ENCODE measurements at regions not wholly inside any gene's neighbourhood (a gene's known extent, or its start where the extent isn't known, plus 50 kb on each side); places are given as distances from the start of the nearest gene placed in this dataset.

- no peaks in the 10 kb centered on the region for H3K9me3 ChIP-seq (ENCODE audit: control insufficient read depth, low read length)
- no peak for ATAC-seq (ENCODE audit: low FRiP score)
- H3K4me1 ChIP-seq (ENCODE audit: control insufficient read depth in 1 of 2, insufficient read depth in 2 of 2, low read length in 2 of 2), result no peaks in the 10 kb centered on the region
- 81 to 88% methylated on average over 2 of the region's 2 CpGs for WGBS, 2 donors
- intact Hi-C loops (cut with DNase I), result no loop called here
- H3K27me3 ChIP-seq (ENCODE audit: control insufficient read depth in 1 of 2, insufficient read depth in 2 of 2, low read length in 1 of 2), result no peaks in the 10 kb centered on the region
- DNase-seq, result no peak
- H3K4me3 ChIP-seq (ENCODE audit: low read length in 2 of 2), result no peak overlapping the region
- H3K27ac ChIP-seq (ENCODE audit: low read depth in 1 of 2, low read length in 2 of 2), result no peak overlapping the region
- H3K36me3 ChIP-seq (ENCODE audit: control insufficient read depth in 1 of 2, insufficient read depth in 2 of 2, low read length in 1 of 2), result no peaks in the 10 kb centered on the region
Measured at GRCh38 chr14:51554953-51555352, 96.8 kb upstream of the FRMD6 start.

- intact Hi-C loops (cut with DNase I), result no loop called here
- no peaks in the 10 kb centered on the region for H3K9me3 ChIP-seq (ENCODE audit: control insufficient read depth, low read length)
- H3K4me3 ChIP-seq (ENCODE audit: low read length in 2 of 2), result no peak overlapping the region
- H3K4me1 ChIP-seq (ENCODE audit: control insufficient read depth in 1 of 2, insufficient read depth in 2 of 2, low read length in 2 of 2), result no peaks in the 10 kb centered on the region
- H3K27me3 ChIP-seq (ENCODE audit: control insufficient read depth in 1 of 2, insufficient read depth in 2 of 2, low read length in 1 of 2), result no peaks in the 10 kb centered on the region
- ATAC-seq (ENCODE audit: low FRiP score), result no peak
- no peaks in the 10 kb centered on the region for H3K36me3 ChIP-seq (ENCODE audit: control insufficient read depth in 1 of 2, insufficient read depth in 2 of 2, low read length in 1 of 2)
- WGBS, 2 donors, result 95 to 97% methylated on average over 2 of the region's 2 CpGs
- no peak overlapping the region for H3K27ac ChIP-seq (ENCODE audit: low read depth in 1 of 2, low read length in 2 of 2)
- no peak for DNase-seq
Measured at GRCh38 chr14:51561141-51561540, 90.6 kb upstream of the FRMD6 start.

GRCh38 chr14:51562816-51563215 lies 88.9 kb upstream of the FRMD6 start:
- no peaks in the 10 kb centered on the region for H3K4me1 ChIP-seq (ENCODE audit: control insufficient read depth in 1 of 2, insufficient read depth in 2 of 2, low read length in 2 of 2)
- DNase-seq, result no peak
- no peak for ATAC-seq (ENCODE audit: low FRiP score)
- H3K4me3 ChIP-seq (ENCODE audit: low read length in 2 of 2), result no peak overlapping the region
- intact Hi-C loops (cut with DNase I), result no loop called here
- WGBS, 2 donors, result 90 to 94% methylated on average over 5 of the region's 5 CpGs
- no peaks in the 10 kb centered on the region for H3K27me3 ChIP-seq (ENCODE audit: control insufficient read depth in 1 of 2, insufficient read depth in 2 of 2, low read length in 1 of 2)
- no peaks in the 10 kb centered on the region for H3K9me3 ChIP-seq (ENCODE audit: control insufficient read depth, low read length)
- no peaks in the 10 kb centered on the region for H3K36me3 ChIP-seq (ENCODE audit: control insufficient read depth in 1 of 2, insufficient read depth in 2 of 2, low read length in 1 of 2)
- no peak overlapping the region for H3K27ac ChIP-seq (ENCODE audit: low read depth in 1 of 2, low read length in 2 of 2)

GRCh38 chr14:51563560-51563959 lies 88.2 kb upstream of the FRMD6 start:
- ATAC-seq (ENCODE audit: low FRiP score) (no peak), DNase-seq (no peak)
- H3K27ac ChIP-seq (ENCODE audit: low read depth in 1 of 2, low read length in 2 of 2), result no peak overlapping the region
- intact Hi-C loops (cut with DNase I), result no loop called here
- WGBS, 2 donors, result 96 to 97% methylated on average over 3 of the region's 3 CpGs
- no peak overlapping the region for H3K4me3 ChIP-seq (ENCODE audit: low read length in 2 of 2)
- no peaks in the 10 kb centered on the region for H3K4me1 ChIP-seq (ENCODE audit: control insufficient read depth in 1 of 2, insufficient read depth in 2 of 2, low read length in 2 of 2)
- no peaks in the 10 kb centered on the region for H3K27me3 ChIP-seq (ENCODE audit: control insufficient read depth in 1 of 2, insufficient read depth in 2 of 2, low read length in 1 of 2)
- H3K9me3 ChIP-seq (ENCODE audit: control insufficient read depth, low read length), result no peaks in the 10 kb centered on the region
- H3K36me3 ChIP-seq (ENCODE audit: control insufficient read depth in 1 of 2, insufficient read depth in 2 of 2, low read length in 1 of 2), result no peaks in the 10 kb centered on the region

GRCh38 chr14:51564460-51564859 lies 87.2 kb upstream of the FRMD6 start:
- DNase-seq, result no peak
- Histone ChIP-seq H3K4me3 (ENCODE audit: low read length in 2 of 2) (no peak overlapping the region), H3K27ac (ENCODE audit: low read depth in 1 of 2, low read length in 2 of 2) (no peak overlapping the region), H3K9me3 (ENCODE audit: control insufficient read depth, low read length) (no peaks in the 10 kb centered on the region), H3K4me1 (ENCODE audit: control insufficient read depth in 1 of 2, insufficient read depth in 2 of 2, low read length in 2 of 2) (no peaks in the 10 kb centered on the region), H3K27me3 (ENCODE audit: control insufficient read depth in 1 of 2, insufficient read depth in 2 of 2, low read length in 1 of 2) (no peaks in the 10 kb centered on the region), H3K36me3 (ENCODE audit: control insufficient read depth in 1 of 2, insufficient read depth in 2 of 2, low read length in 1 of 2) (no peaks in the 10 kb centered on the region)
- WGBS, 2 donors, result 91 to 93% methylated on average over 5 of the region's 5 CpGs
- intact Hi-C loops (cut with DNase I), result no loop called here
- ATAC-seq (ENCODE audit: low FRiP score), result no peak

GRCh38 chr14:51564986-51565604 lies 86.6 kb upstream of the FRMD6 start:
- no peak overlapping the region for H3K27ac ChIP-seq (ENCODE audit: low read depth in 1 of 2, low read length in 2 of 2)
- WGBS, 2 donors, result 71 to 86% methylated on average over 6 of the region's 6 CpGs
- no peak overlapping the region for H3K4me3 ChIP-seq (ENCODE audit: low read length in 2 of 2)
- DNase-seq (no peak), ATAC-seq (ENCODE audit: low FRiP score) (no peak)
- no peaks in the 10 kb centered on the region for H3K27me3 ChIP-seq (ENCODE audit: control insufficient read depth in 1 of 2, insufficient read depth in 2 of 2, low read length in 1 of 2)
- intact Hi-C loops (cut with DNase I), result no loop called here
- H3K36me3 ChIP-seq (ENCODE audit: control insufficient read depth in 1 of 2, insufficient read depth in 2 of 2, low read length in 1 of 2), result no peaks in the 10 kb centered on the region
- H3K4me1 ChIP-seq (ENCODE audit: control insufficient read depth in 1 of 2, insufficient read depth in 2 of 2, low read length in 2 of 2), result no peaks in the 10 kb centered on the region
- H3K9me3 ChIP-seq (ENCODE audit: control insufficient read depth, low read length), result no peaks in the 10 kb centered on the region

GRCh38 chr14:51566831-51567582 lies 84.7 kb upstream of the FRMD6 start:
- WGBS, 2 donors, result 48% methylated on average over 6 of the region's 6 CpGs
- DNase-seq (no peak), ATAC-seq (ENCODE audit: low FRiP score) (no peak)
- no peak overlapping the region for H3K4me3 ChIP-seq (ENCODE audit: low read length in 2 of 2)
- no peaks in the 10 kb centered on the region for H3K36me3 ChIP-seq (ENCODE audit: control insufficient read depth in 1 of 2, insufficient read depth in 2 of 2, low read length in 1 of 2)
- no peak overlapping the region for H3K27ac ChIP-seq (ENCODE audit: low read depth in 1 of 2, low read length in 2 of 2)
- intact Hi-C loops (cut with DNase I), result no loop called here
- no peaks in the 10 kb centered on the region for H3K4me1 ChIP-seq (ENCODE audit: control insufficient read depth in 1 of 2, insufficient read depth in 2 of 2, low read length in 2 of 2)
- no peaks in the 10 kb centered on the region for H3K9me3 ChIP-seq (ENCODE audit: control insufficient read depth, low read length)
- H3K27me3 ChIP-seq (ENCODE audit: control insufficient read depth in 1 of 2, insufficient read depth in 2 of 2, low read length in 1 of 2), result no peaks in the 10 kb centered on the region

- intact Hi-C loops (cut with DNase I), result no loop called here
- no peak overlapping the region for H3K27ac ChIP-seq (ENCODE audit: low read depth in 1 of 2, low read length in 2 of 2)
- ATAC-seq (ENCODE audit: low FRiP score), result no peak
- H3K9me3 ChIP-seq (ENCODE audit: control insufficient read depth, low read length), result no peaks in the 10 kb centered on the region
- H3K4me3 ChIP-seq (ENCODE audit: low read length in 2 of 2), result no peak overlapping the region
- no peaks in the 10 kb centered on the region for H3K27me3 ChIP-seq (ENCODE audit: control insufficient read depth in 1 of 2, insufficient read depth in 2 of 2, low read length in 1 of 2)
- H3K36me3 ChIP-seq (ENCODE audit: control insufficient read depth in 1 of 2, insufficient read depth in 2 of 2, low read length in 1 of 2), result no peaks in the 10 kb centered on the region
- H3K4me1 ChIP-seq (ENCODE audit: control insufficient read depth in 1 of 2, insufficient read depth in 2 of 2, low read length in 2 of 2), result no peaks in the 10 kb centered on the region
- WGBS, 2 donors, result 86 to 90% methylated on average over 2 of the region's 2 CpGs
- DNase-seq, result no peak
Measured at GRCh38 chr14:51568366-51568765, 83.3 kb upstream of the FRMD6 start.

GRCh38 chr14:51573607-51574006 lies 78.1 kb upstream of the FRMD6 start:
- H3K36me3 ChIP-seq (ENCODE audit: control insufficient read depth in 1 of 2, insufficient read depth in 2 of 2, low read length in 1 of 2), result no peaks in the 10 kb centered on the region
- no peaks in the 10 kb centered on the region for H3K27me3 ChIP-seq (ENCODE audit: control insufficient read depth in 1 of 2, insufficient read depth in 2 of 2, low read length in 1 of 2)
- H3K9me3 ChIP-seq (ENCODE audit: control insufficient read depth, low read length), result no peaks in the 10 kb centered on the region
- 86% methylated on average over 6 of the region's 6 CpGs for WGBS, 2 donors
- no peak for DNase-seq
- no peaks in the 10 kb centered on the region for H3K4me1 ChIP-seq (ENCODE audit: control insufficient read depth in 1 of 2, insufficient read depth in 2 of 2, low read length in 2 of 2)
- no peak for ATAC-seq (ENCODE audit: low FRiP score)
- intact Hi-C loops (cut with DNase I), result no loop called here
- no peak overlapping the region for H3K27ac ChIP-seq (ENCODE audit: low read depth in 1 of 2, low read length in 2 of 2)
- H3K4me3 ChIP-seq (ENCODE audit: low read length in 2 of 2), result no peak overlapping the region

Data from aorta (tissue), 5 donors.